DMS153 treated with DMSO at 0.1 percent for 48 hours (cell line): ENCODE measurements at regions not wholly inside any gene's neighbourhood (a gene's known extent, or its start where the extent isn't known, plus 50 kb on each side); places are given as distances from the start of the nearest gene placed in this dataset.

ENCODE experiments used
- DNase-seq: peaks from one replicate; lab custom pipeline; 2025; ENCODE audit not compliant: unreplicated experiment; lab: John Stamatoyannopoulos, UW

DNA sequence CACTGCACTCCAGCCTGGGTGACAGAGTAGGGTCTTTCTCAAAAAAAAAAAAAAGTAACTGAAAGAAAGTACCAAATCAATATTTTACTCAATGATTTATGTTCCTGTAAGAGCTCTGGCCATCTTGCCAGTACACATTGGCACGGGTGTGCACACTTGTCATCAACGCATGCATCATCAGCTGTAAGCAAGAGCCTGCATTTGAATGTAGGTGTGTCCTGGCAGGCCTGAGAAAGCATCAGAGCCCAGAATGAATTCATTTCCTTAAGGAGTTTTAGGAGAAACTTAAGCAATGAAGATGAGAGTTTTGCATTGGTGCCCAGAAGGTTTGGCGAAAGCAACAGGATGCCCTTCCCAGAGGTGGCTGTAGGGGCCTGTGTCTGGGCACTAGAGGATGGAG, 88.5 kb upstream of the FZD10 start:
- no peak for DNase-seq

DNA sequence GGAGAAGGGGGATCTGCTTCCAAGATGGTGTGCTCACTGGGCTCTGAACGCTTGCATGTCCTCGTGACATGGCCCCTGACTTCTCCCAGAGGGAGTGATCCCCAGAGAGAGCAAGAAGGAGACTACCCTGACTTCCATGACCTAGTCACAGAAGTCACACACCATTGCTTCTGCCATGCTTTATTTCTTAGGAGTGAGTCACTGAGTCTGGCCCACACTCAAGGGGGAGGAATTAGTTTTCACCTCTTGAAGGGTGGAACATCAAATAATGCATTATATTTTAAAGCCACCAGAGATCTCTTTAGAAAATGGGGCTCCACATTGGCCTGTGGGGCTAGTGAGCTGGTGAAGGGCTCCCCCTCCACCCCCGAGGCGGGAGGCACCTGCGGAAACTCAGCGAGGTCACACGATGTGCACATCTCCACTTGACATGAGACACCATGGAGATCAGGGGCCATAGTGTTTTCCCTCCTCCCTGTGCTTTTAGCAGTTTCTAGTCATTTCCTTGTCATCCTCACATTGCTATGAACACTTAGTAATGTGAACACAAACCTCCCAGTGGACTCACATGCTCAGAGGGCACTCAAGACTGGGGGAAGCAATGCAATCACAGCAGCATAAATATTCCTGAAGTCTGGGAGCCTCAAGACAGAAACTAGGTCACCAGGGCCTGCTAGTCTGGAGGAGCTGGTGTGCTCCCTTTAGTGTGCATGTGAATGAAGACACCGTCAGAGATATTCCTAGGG, 87.4 kb upstream of the FZD10 start:
- no peak for DNase-seq

DNA sequence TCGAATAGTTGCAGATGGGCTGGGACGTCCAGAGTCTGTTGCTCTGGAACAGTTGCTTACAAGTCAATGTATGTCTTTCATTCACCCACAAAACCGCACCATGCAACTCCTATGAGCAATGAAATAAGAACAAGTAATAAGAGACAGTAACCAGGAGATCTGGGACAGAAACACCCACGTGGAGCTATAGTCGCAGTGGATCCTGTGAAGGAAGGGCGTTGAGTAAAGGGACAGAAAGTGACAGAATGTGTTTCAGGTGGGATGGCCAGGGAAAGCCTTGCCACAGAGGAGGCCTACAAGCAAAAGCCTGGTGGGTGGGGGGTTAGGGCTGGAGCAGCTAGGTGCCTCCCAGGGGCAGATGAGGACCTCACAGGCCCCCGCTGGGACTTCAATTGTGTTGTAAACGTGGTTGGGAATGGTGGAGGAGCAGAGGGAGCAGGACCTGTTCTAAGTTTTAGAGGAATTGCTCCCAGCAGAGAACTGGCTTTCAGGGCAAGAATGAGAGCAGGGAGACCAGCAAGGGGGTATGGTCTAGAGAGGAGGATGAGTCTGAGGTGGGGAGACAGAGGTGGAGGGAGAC, 86.7 kb upstream of the FZD10 start:
- DNase-seq, result no peak

DNA sequence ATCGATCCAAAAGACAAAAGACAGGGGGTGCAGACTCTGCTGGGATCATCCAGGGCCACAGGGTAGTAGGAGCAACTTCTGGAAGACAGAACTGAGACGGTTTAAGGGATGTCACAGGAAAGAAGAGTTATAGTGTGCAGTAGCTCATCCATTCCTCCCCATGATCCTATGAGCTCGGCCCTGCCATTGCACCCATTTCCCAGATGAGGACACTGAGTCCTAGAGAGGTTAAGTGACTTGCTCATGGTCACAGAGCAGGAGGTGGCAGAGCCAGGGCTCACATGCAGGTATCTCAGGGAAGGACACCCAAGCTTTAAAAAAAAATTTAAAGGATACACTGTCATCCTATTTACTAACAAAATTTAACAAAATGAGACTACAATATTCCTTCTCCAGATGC, 86.1 kb upstream of the FZD10 start:
- no peak for DNase-seq

DNA sequence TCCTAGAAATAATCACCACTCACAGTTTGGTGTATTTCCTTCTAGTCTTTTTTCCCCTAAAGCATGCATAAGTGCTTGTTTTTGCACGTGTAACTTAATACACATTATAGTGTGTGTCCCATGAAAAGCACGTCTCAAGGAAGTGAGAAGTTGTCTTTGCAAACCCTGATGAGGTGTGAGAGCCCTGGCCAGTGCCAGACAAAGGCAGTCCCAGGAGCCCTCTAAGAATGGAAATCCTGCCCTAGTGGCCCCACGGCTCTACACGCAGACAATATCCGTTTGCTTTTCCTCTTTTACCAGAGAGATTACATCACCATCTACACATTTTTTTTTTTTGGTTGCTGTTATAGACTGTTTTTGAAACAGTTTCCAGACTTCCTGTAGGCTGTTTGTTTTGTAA, 85.5 kb upstream of the FZD10 start:
- no peak for DNase-seq

DNA sequence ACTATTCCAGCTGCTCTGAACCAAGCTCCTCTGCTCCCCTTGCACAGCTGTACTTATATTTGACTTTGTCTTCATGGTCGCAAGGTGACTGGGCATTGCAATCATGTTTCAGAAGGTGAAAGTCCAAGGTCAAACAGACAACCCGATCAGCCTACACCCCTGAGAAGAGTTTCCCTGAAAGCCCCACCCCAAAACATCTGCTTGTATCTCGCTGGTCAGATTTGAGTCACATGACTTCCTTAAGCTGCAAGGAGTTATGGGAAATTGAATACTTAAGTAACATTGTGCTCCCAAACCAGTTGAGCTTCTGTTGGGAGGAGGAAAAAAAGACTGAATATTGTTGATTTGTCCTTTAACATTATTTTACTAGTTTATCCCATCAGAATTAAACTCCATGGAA, 83.4 kb upstream of the FZD10 start:
- DNase-seq, result no peak

DNA sequence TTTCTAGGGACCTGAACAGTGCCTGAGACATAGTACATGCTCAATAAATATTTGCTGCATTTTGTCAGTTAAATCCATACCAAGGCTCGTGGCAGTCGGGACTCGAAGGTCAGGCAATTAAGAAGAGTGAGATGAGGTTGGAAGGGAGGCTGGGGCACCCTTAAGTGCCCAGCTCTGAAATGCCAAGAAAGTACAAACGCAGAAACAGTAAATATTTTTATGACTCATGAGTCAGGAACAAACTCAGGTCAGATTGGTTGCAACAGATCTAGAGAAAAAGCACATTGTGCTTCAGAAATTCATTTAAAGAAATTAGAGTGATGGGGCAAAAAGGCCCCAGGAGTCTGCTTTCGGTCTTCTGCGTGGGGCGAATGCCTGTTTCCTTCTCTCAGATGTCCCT, 83.0 kb upstream of the FZD10 start:
- no peak for DNase-seq

DNA sequence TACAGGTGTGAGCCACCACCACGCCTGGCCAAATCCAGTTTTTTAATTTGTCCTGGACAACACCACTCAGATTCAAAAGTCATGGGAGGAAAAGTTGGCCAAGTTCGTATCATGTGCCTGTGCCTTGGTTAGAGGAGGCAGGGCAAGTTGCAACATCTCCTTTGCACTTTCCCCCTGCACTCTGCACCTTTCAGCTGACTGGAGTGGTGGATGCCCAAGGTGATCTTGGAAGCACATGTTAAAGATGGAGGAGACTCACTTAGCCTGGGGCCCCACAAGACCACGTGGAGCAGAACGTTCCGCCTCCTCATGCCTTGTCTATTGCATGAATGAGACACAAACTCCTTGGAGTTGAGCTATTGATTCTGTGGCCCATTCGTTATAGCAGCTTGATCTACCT, 82.1 kb upstream of the FZD10 start:
- DNase-seq, result no peak

DNA sequence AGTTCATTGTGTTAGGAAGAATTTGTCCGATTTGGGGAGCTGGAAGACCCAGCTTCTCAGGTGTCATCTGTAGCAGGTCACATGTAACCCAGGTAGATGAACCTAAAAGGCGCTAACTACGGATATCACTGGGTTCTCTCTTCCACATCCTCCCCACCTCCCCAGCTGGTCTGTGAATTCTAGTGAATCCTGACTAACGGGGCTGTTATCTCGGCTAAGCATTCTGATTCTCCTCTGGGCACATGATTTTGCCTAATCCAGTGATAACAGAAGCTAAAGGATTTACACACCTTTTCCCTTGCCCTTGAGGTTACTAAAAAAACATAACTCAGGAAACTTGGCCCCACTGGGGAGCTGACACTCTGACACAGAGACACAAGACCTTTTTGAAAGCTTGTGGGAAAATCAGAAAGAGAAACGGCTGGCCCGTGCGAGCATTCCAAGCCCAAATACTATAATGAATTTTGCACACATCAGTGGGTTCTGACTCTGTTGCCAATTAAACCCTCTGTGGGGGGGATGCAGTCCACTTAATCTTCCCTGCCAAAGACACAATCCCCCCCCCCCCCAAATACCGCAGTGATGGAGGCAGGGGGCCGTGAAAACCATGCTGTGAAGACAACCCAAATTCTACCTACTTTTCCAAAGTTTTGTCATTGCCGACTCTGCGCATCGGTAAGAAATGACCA, 81.0 kb upstream of the FZD10 start:
- DNase-seq, result no peak

DNA sequence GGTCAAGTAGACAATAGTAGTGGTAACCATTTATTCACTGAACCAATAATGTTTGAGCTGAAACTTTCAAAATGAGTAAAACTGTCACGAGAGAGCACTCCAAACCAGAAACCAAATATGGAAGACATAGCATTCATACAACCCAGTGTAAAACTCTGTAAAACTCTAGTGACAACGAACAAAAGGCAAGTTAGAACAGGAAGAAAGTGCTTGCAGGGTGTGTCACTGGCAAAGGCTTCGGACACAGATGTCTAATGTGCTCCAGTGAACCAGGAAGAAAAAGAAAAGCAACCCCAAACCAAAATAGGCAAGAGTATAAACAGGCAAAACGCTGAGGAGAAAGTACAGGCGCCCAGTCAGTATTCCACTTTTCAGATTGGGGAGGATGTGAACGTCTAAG, 79.3 kb upstream of the FZD10 start:
- no peak for DNase-seq

DNA sequence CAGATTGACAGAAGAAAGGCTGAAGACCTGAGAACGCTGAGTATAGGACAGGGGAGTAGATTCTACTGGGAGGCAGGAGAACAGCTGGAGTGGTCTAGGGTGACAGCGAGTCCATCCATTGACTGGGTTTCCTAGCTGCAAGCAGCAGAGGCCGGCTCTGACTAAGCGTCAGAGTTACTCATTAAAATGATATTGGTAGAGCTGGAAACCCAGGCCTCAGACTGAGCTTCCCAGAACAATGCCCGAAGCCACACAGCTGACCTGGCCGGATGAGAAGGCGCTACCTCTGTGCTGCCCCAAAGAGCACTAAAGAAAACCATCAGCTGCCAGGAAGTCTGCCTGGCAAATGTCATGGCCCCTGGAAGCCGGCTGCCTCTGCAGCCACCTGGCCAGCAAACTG, 78.5 kb upstream of the FZD10 start:
- no peak for DNase-seq

DNA sequence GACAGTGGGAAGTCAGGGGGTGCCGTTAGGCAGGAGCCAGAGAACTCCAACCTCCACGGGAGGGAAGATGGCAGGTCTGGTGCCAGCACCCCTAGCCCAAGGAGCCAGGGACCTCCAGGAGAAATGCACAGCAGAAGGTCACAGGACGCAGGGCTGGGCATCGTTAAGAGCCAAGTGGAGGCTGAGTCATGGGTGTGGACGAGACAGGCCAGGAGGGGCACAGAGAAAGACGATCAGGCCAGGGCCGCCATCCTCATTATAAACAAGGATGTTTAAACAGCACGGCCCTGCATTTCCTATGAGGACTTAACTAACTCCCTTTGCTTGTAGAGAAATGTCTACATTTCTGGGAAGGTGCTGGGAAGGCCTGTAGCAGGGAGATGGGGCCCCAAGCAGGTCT, 77.9 kb upstream of the FZD10 start:
- DNase-seq, result no peak

DNA sequence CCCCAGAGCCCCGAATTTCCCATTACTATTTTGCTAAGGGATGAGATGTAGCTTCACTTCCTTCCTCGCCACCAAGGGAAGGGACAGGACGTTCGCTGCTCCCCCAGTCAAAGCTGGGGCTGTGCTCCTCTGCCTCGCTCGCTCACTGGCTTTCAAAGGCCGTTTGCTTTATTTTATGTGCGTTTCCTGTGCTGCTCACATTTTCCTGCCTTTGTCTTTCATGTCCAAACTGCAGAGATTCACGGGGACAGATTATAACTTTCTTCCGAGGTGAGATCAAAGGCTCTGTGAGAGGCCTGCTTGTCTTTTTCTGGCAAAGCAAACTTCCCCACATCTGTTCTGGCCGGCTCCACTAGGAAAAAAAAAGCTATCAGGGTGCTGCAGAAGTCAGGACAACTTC, 76.0 kb upstream of the FZD10 start:
- no peak for DNase-seq

DNA sequence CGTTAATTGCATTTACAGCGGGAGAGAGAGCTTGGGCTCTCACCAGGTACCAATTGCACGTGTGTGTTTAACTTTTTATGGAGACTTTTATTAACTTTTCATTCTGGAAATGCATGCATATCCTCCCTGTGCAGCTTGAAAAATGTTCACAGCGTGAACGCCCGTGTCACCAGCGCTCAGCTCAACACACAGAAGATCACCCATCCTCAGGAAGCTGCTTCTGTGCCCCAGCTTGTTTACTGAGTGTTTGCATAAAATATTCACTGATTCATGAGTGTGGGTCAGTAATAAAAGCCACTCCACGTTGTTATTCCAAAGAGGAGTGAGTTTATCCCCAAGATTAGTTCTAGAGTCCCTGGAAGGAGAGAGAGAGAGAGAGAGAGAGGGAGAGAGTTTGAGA, 75.5 kb upstream of the FZD10 start:
- peak; percentile 51 for DNase-seq

DNA sequence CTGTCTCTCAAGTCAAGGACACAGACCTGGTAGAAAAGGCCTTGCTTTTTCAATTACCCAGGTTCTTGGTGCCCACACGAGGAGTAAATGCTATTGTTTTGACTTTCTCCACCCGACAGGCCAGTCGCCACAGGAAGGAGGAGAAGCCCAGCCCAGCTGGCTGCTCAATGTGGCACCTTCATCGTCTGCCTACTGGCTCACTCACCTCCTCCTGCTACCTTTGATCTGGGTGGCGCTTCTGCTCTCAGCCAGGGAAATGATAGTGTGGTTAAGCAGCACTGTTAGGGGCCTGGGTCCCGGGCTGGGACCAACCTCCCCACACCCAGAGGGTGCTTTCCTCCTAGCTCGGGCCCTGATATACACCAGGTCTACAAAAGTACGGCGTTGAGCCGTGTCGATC, 75.0 kb upstream of the FZD10 start:
- DNase-seq, result no peak

DNA sequence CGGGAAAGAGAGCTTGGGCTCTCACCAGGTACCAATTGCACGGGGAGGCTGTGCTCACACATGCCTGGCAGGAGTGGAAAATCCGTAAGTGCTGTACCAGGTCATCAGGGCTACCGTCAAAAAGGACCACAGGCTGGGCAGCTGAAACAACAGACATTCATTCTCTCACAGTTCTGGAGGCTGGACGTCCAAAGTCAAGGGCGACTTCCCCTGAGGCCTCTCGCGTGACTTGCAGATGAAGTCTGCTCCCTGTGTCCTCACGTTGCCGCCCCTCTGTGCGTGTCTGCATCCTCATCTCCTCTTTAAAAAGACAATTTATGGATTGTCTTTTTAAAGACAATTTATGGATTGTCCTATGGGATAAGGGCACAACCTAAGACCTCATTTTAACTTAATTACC, 73.8 kb upstream of the FZD10 start:
- no peak for DNase-seq

DNA sequence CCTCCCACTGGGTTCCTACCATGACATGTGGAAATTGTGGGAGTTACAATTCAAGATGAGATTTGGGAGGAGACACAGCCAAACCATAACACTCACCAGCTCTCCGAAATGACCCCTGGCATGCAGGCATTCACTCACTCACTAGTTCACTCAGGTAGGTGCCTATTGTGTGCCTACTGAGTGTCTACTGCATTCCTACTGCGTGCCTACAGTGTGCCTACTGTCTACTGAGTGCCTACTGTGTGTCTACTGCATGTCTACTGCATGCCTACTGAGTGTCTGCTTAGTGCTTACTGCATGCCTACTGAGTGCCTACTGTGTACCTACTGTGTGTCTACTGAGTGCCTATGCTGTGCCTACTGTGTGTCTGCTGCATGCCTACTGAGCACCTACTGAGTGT, 71.7 kb upstream of the FZD10 start:
- no peak for DNase-seq

DNA sequence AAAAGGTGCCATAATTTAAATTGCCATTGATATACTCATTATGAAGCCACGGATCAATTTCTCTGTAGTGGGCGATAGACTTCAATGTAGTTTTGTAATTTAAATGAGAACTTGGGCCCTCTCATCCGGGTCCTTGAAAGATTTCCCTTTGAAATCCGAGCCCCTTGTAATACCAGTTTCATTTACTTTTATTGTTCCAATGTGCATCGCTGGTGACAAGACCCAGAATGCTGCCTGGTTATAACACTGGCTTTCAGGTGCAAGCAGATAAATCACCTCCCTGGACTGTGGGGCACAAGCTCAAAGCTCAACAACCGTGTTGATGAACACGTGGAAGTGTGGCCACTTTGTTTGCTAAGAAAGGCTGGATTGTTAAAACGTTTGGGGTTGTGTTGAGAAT, 68.9 kb upstream of the FZD10 start:
- no peak for DNase-seq

DNA sequence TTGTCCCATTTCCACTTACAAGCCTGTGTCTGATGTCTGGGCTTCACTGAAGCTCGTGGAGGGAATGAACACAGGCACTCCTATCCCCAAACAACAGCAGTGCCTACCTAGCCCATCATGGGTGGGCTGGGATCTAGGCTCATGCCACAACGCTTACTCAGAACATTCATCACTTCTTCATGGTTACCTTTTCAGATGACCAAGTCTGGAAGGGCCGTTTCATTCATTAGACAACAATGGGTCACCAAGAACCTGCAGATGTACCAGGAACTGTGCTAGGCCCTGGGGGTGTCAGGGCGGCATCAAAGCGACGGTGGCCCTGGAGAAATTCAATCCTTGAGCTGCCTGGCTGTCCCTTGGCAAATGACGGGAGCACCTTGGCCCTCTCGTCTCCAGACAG, 64.9 kb upstream of the FZD10 start:
- DNase-seq, result no peak

DNA sequence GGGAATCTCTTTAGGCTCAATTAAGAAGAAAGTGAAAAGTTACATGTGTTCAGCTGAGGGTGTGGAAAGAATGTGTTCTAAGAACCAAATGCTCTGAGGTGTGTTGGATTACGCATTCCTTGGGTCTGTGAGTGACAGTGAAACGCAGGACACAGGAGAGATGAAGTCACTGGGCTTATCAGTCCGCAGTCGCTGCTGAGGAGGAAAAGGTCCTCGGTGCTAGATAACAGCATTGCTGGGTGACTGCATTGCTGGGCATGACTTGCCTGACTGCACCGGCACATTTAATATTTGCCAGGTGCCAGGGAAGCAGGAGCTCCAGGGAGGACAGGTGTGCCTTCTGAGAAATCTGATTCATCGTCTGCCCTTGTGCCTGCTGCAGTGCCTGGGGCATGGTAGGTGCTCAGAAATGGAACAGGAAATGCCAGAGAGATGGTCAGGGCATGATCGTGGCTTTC, 64.4 kb upstream of the FZD10 start:
- no peak for DNase-seq

DNA sequence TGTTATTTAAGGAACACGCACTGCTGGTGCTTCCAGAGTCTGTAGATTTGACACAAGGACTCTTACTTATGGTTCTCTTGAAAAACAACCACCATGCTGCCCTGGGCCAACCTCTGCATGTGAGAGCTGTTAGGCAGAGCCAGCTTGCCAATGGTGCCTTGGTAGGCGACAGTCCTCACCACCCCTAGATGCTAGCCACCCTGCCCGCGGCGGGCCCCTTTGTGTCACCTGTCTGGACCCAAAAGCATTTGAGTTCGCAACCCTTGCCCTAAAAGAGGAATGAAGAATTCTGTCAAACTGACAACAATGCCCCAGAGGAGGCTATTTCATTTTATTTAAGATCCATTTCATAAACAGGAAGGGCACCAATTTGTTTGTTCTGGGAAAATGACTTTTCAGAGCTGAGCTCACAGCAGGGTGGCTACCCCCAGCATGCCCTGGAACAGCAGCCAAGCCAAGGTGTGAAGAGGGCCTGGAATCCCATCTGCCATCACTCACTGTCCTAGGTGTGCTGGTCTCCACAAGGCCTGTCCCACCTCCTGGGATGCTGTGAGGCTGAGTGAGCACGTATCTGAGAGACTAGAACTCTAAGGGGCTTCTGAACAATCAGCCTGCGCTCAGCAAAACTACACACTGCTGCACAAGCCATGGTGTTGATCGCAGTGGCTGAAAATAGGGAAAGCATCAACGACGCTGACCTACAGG, 63.8 kb upstream of the FZD10 start:
- no peak for DNase-seq
